ENCODE measurements at regions not wholly inside any gene's neighbourhood (a gene's known extent, or its start where the extent isn't known, plus 50 kb on each side); places are given as distances from the start of the nearest gene placed in this dataset.

DNA sequence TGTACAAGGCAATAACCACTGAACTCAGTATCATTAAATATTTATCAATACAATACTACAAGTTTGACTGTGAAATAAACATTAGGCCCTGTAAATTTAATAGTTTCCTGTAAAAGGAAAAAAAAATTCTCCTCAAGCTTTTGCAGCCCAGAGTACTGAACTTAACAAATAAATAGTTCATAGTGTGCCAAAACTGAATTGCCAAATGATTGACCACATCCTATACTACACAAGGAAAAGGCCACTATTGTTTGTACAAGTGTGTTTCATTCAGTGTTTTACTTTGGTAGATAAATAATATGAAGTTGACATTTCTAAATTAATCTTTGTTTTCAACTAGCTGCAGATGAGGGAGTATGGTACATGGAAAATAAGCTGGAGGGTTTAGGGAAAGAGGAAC lies 379.6 kb downstream of the FLRT2 start:
- TF ChIP-seq, protein P1, sequence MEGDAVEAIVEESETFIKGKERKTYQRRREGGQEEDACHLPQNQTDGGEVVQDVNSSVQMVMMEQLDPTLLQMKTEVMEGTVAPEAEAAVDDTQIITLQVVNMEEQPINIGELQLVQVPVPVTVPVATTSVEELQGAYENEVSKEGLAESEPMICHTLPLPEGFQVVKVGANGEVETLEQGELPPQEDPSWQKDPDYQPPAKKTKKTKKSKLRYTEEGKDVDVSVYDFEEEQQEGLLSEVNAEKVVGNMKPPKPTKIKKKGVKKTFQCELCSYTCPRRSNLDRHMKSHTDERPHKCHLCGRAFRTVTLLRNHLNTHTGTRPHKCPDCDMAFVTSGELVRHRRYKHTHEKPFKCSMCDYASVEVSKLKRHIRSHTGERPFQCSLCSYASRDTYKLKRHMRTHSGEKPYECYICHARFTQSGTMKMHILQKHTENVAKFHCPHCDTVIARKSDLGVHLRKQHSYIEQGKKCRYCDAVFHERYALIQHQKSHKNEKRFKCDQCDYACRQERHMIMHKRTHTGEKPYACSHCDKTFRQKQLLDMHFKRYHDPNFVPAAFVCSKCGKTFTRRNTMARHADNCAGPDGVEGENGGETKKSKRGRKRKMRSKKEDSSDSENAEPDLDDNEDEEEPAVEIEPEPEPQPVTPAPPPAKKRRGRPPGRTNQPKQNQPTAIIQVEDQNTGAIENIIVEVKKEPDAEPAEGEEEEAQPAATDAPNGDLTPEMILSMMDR (IDR thresholded peaks at IDR 0.05; ENCODE audit: partially characterized antibody, unreplicated experiment): no peak
- H3K4me1 Mint-ChIP-seq (ENCODE audit: low read depth, unreplicated experiment): no peaks in the 10 kb centered on the region
- H3K9me3 Mint-ChIP-seq (ENCODE audit: unreplicated experiment): peaks cover 2% of the 10 kb centered on the region
- no peak overlapping the region for H3K4me3 Mint-ChIP-seq (ENCODE audit: unreplicated experiment)
- no peaks in the 10 kb centered on the region for H3K27me3 Mint-ChIP-seq (ENCODE audit: unreplicated experiment)
- no peaks in the 10 kb centered on the region for H3K36me3 Mint-ChIP-seq (ENCODE audit: unreplicated experiment)
- no peak overlapping the region for H3K27ac Mint-ChIP-seq (ENCODE audit: unreplicated experiment)
- DNase-seq: no peak

DNA sequence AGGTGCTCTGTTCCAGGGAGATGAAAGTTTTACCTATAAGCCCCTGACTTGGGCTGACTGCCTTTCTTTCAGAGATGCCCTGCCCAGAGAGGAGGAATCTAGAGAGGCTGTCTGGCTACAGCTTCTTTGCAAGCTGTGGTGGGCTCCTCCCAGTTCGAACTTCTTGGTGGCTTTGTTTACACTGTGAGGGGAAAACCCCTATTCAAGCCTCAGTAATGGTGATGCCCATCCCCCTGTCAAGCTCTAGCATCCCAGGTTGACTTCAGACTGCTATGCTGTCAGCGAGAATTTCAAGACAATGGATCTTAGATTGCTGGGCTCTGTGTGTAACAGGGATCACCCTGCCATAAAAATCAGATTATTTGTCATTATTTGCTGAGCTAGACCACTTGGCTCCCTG lies 377.6 kb downstream of the FLRT2 start:
- Mint-ChIP-seq H3K27me3 (ENCODE audit: unreplicated experiment) (no peaks in the 10 kb centered on the region), H3K4me1 (ENCODE audit: low read depth, unreplicated experiment) (no peaks in the 10 kb centered on the region), H3K27ac (ENCODE audit: unreplicated experiment) (no peak overlapping the region), H3K9me3 (ENCODE audit: unreplicated experiment) (peaks cover 2% of the 10 kb centered on the region), H3K36me3 (ENCODE audit: unreplicated experiment) (peaks cover 4% of the 10 kb centered on the region), H3K4me3 (ENCODE audit: unreplicated experiment) (no peak overlapping the region)
- DNase-seq: no peak
- TF ChIP-seq, protein P1 (IDR thresholded peaks at IDR 0.05; ENCODE audit: partially characterized antibody, unreplicated experiment): no peak

GRCh38 chr14:85897808-85898207 lies 367.9 kb downstream of the FLRT2 start:
- no peak for DNase-seq
- TF ChIP-seq, protein P1 (IDR thresholded peaks at IDR 0.05; ENCODE audit: partially characterized antibody, unreplicated experiment): no peak
- Mint-ChIP-seq H3K36me3 (ENCODE audit: unreplicated experiment) (no peaks in the 10 kb centered on the region), H3K4me1 (ENCODE audit: low read depth, unreplicated experiment) (peaks cover 1% of the 10 kb centered on the region), H3K27ac (ENCODE audit: unreplicated experiment) (no peak overlapping the region), H3K4me3 (ENCODE audit: unreplicated experiment) (no peak overlapping the region), H3K27me3 (ENCODE audit: unreplicated experiment) (no peaks in the 10 kb centered on the region), H3K9me3 (ENCODE audit: unreplicated experiment) (no peaks in the 10 kb centered on the region)

DNA sequence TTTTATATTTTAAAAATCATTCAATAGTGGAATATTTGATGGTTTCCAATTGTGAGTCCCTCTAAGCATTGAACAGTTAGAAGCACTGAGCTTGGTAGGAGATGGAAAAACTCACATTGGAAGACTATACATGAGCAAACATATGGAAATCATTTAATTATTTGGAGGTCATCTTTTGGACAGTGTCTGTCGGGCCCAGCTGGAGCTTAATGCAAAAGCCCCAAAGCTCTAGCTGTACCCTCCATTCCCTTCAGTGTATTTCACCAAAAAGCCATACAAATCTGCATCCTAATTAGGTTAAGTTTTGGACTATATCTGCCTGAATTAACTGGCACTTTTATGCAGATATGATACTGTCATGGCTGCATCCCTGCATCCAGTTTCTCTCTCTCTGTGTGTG lies 365.7 kb downstream of the FLRT2 start:
- DNase-seq: no peak
- H3K27ac Mint-ChIP-seq (ENCODE audit: unreplicated experiment): no peak overlapping the region
- TF ChIP-seq, protein P1 (IDR thresholded peaks at IDR 0.05; ENCODE audit: partially characterized antibody, unreplicated experiment): no peak
- H3K4me3 Mint-ChIP-seq (ENCODE audit: unreplicated experiment): no peak overlapping the region
- H3K9me3 Mint-ChIP-seq (ENCODE audit: unreplicated experiment): no peaks in the 10 kb centered on the region
- H3K4me1 Mint-ChIP-seq (ENCODE audit: low read depth, unreplicated experiment): peaks cover 1% of the 10 kb centered on the region
- no peaks in the 10 kb centered on the region for H3K27me3 Mint-ChIP-seq (ENCODE audit: unreplicated experiment)
- H3K36me3 Mint-ChIP-seq (ENCODE audit: unreplicated experiment): no peaks in the 10 kb centered on the region

GRCh38 chr14:85892251-85892650 lies 362.3 kb downstream of the FLRT2 start:
- no peaks in the 10 kb centered on the region for H3K9me3 Mint-ChIP-seq (ENCODE audit: unreplicated experiment)
- H3K36me3 Mint-ChIP-seq (ENCODE audit: unreplicated experiment): no peaks in the 10 kb centered on the region
- no peak overlapping the region for H3K4me3 Mint-ChIP-seq (ENCODE audit: unreplicated experiment)
- TF ChIP-seq, protein P1 (IDR thresholded peaks at IDR 0.05; ENCODE audit: partially characterized antibody, unreplicated experiment): no peak
- DNase-seq: no peak
- peaks cover 1% of the 10 kb centered on the region for H3K4me1 Mint-ChIP-seq (ENCODE audit: low read depth, unreplicated experiment)
- H3K27ac Mint-ChIP-seq (ENCODE audit: unreplicated experiment): no peak overlapping the region
- no peaks in the 10 kb centered on the region for H3K27me3 Mint-ChIP-seq (ENCODE audit: unreplicated experiment)

Measured in glutamatergic neuron (in vitro differentiated cells).